ENCODE measurements at regions not wholly inside any gene's neighbourhood (a gene's known extent, or its start where the extent isn't known, plus 50 kb on each side); places are given as distances from the start of the nearest gene placed in this dataset.
"Not testable (repeated sequence)": the region's sequence is repeated elsewhere in the genome, so short reads cannot be mapped to it uniquely, and the experiment has no call there.

DNA sequence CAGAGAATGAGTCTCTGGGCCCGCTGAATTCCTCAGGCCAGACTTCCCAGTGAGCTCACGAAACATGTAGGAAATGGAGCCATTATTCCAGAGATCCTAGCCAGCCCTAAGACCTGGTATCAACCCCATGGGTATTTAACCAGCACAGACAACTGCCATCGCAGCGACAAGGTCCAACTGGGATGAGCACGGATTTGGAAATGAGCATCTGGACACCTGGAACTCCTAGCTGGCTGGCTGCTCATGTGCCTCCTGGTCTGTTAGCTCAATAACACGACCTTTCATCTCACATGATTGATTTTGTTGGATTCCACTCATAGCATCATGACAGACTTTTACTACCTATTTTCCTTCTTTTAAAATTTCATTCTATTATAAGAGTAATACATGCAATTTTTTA is 51.0 kb downstream of the POU3F3 start:
- no peak for DNase-seq (ENCODE audit: low read depth)

- DNase-seq (ENCODE audit: low read depth): no peak
Measured at GRCh38 chr2:104909317-104909716, 55.4 kb downstream of the POU3F3 start.

GRCh38 chr2:104914509-104914908 is 60.6 kb downstream of the POU3F3 start:
- no peak for DNase-seq (ENCODE audit: low read depth)

- no peak for DNase-seq (ENCODE audit: low read depth)
Measured at GRCh38 chr2:104915107-104915793, 61.3 kb downstream of the POU3F3 start.

GRCh38 chr2:104919127-104919526 is 65.2 kb downstream of the POU3F3 start:
- DNase-seq (ENCODE audit: low read depth): peak; percentile 17

DNA sequence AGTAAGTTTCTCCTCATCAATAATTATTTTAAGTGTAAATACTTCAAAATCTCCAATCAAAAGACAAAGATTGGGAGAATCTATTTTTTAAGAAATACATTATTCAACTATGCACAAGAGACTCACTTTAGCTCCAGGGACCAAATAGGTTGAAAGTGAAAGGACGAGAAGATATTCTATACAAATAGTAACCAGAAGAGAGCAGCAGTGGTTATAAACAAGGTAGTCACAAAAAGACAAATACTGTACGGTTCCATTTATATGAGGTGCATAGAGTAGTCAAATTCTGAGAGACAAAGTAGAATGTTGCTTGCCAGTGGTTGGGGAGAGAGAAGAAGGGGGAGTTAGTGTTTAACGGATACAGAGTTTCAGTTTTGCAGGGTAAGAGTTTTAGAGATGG is 69.8 kb downstream of the POU3F3 start:
- no peak for DNase-seq (ENCODE audit: low read depth)

DNA sequence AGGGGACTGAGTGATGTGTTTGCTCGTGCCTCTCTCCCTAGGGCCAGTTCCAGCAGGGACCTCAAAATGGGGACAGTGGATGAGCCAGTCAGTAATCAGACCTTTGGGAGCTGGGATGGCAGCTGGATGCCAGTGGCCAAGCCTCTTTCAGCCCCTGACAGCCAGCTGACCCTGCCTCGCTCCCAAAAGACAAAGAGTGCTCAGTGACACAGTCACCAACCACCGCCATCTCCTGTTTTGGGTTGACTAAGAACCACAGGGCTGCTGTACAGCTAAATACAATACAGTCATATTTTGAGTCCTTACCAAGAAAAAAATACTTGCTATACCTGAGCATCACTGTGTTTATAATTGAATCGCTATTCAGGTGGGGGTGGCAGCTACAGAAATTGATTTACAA is 75.7 kb downstream of the POU3F3 start:
- no peak for DNase-seq (ENCODE audit: low read depth)

DNA sequence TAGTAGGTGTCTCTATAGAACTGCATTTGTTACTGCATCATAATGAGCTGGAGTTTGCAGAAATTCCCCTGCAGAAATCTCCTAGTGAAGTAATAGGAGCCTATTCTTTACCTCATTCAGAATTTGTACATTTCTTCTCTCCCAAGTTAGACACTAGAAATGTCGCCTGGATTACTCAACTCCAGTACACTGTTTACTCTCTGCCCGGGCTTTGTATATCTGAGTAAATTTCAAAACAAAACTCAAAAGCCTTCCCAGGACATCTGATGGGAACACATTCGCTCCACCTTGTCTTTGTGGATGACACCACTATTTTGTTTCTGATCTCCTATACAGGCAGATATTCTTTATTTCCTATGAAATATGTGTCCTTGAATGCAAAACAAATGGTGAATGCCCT is 76.8 kb downstream of the POU3F3 start:
- no peak for DNase-seq (ENCODE audit: low read depth)

DNA sequence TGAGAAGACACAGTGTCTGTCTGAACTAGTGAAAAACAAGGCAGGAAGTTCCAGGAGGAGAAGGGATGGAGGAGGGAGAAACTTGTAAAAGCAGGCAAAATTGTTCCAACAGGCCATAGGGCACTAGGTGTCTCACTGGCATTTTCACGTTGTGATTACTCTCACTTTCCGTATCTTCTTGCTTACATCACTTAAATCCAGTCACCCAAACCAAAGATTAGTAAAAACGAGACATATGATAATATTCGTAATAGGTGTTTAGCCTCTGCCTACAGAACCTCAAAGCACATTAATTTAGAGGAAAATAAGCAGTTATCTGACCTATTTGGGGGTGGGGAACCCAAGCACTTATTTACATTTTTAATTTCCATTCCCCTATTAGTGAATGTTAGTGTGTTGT is 78.3 kb downstream of the POU3F3 start:
- no peak for DNase-seq (ENCODE audit: low read depth)

- no peak for DNase-seq (ENCODE audit: low read depth)
Measured at GRCh38 chr2:104933151-104933917, 79.4 kb downstream of the POU3F3 start.

DNA sequence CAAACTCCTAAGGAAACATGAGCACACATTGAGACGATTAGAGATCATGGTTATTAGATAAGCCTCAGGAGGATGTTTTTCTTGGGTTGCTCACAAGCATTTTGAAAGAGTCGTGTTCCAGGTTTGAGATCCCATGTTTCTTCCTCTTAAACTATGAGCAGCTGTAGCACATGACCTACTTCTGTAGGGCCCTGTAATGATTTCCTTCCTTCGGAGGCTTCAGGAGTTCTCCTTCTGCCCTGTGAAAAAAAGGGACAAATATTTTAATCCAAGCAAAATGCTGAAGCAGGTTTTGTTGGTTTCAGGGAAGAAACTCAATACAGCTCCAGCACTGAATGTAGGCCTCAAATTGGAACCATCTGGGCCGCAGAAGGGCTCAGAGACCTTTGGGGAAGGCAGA is 82.6 kb downstream of the POU3F3 start:
- DNase-seq (ENCODE audit: low read depth): no peak

GRCh38 chr2:104938231-104938941 is 84.5 kb downstream of the POU3F3 start:
- no peak for DNase-seq (ENCODE audit: low read depth)

- DNase-seq (ENCODE audit: low read depth): no peak
Measured at GRCh38 chr2:104939570-104940217, 85.8 kb downstream of the POU3F3 start.

GRCh38 chr2:104944495-104944894 is 90.6 kb downstream of the POU3F3 start:
- DNase-seq (ENCODE audit: low read depth): peak; percentile 12

DNA sequence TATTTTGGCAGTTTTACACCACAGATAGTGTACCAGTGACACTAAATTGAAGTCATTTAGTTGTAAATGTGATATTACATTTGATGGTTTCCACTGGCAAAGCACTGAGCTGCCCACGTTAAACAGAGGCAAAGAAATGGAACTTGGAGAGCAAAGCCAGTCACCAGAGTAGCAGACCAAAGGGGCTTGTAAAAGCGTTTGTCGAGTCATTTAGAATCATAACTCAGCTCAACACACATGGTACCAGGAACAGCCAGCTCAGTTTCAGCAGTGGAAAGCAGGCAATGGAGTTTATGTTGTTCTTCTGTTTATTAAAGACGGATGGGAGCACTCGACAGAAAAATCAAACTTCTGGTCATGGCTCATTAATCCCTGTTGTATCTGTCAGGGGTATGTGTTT is 91.2 kb downstream of the POU3F3 start:
- no peak for DNase-seq (ENCODE audit: low read depth)

GRCh38 chr2:104945866-104946265 is 92.0 kb downstream of the POU3F3 start:
- DNase-seq (ENCODE audit: low read depth): no peak

DNA sequence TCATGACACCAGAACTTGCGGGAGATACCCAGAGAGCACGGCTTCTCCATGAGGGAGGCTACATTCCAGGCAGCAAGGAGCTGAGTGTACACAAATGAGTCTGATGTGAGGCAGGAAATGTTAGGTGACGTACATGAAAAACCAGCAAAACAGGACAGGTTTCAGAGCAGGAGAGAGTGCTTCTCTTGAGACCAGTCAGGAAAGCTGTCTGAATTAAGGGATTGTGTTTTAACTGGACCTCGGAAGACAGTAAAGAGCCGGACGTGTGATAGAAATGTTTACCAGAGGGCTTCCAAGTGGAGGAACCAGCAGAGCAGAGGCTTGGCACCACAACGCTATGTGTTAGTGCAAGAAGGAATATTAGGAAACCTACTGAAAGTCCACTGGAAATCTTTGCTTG is 90.4 kb upstream of the MRPS9 start:
- not testable (repeated sequence) for DNase-seq (ENCODE audit: low read depth)

DNA sequence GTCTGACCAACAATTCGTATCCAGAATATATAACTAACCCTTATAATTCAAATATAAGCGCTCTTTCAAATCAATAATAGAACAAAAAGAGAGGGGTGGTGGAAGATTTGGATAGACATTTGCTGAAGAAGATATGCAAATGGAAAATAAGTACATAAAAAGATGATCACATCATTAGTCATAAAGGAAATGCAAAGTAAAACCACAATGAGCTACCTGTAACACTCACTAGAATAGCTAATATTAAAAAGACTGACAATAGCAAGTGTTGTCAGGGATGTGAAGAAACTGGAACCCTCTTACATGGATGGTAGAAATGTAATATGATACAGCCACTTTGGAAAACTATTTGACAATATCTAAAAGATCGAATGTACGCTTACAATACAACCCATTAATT is 84.9 kb upstream of the MRPS9 start:
- no peak for DNase-seq (ENCODE audit: low read depth)

- no peak for DNase-seq (ENCODE audit: low read depth)
Measured at GRCh38 chr2:104965900-104966299, 72.0 kb upstream of the MRPS9 start.

- peak; percentile 4 for DNase-seq (ENCODE audit: low read depth)
Measured at GRCh38 chr2:104969564-104969963, 68.3 kb upstream of the MRPS9 start.

DNA sequence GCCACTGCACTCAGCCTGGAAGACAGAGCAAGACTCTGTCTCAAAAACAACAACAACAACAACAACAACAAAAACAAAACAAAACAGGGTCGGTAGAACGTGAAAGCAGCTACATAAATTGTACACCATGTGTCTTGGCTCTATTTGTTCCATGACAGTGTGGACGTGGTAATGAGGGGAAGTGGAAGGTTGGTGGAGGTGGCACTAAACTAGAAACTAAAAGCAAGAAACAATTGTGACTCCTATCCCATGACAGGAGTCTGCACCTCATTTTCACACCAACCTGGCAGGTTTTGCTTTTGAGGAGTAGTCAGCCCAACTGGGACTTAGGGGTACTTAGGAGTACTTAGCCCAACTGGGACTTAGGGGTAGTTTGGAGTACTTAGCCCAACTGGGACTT is 62.5 kb upstream of the MRPS9 start:
- no peak for DNase-seq (ENCODE audit: low read depth)

- no peak for DNase-seq (ENCODE audit: low read depth)
Measured at GRCh38 chr2:104975851-104976250, 62.0 kb upstream of the MRPS9 start.

All from RPMI7951 (cell line).